ENCODE measurements at regions not wholly inside any gene's neighbourhood (a gene's known extent, or its start where the extent isn't known, plus 50 kb on each side); places are given as distances from the start of the nearest gene placed in this dataset.
"Not testable (repeated sequence)": the region's sequence is repeated elsewhere in the genome, so short reads cannot be mapped to it uniquely, and the experiment has no call there.

- DNase-seq, result no peak
Observed at GRCh38 chr13:19062019-19062646, 119.5 kb downstream of the TUBA3C start.

GRCh38 chr13:19061278-19061677, 120.3 kb downstream of the TUBA3C start:
- DNase-seq, result no peak

DNA sequence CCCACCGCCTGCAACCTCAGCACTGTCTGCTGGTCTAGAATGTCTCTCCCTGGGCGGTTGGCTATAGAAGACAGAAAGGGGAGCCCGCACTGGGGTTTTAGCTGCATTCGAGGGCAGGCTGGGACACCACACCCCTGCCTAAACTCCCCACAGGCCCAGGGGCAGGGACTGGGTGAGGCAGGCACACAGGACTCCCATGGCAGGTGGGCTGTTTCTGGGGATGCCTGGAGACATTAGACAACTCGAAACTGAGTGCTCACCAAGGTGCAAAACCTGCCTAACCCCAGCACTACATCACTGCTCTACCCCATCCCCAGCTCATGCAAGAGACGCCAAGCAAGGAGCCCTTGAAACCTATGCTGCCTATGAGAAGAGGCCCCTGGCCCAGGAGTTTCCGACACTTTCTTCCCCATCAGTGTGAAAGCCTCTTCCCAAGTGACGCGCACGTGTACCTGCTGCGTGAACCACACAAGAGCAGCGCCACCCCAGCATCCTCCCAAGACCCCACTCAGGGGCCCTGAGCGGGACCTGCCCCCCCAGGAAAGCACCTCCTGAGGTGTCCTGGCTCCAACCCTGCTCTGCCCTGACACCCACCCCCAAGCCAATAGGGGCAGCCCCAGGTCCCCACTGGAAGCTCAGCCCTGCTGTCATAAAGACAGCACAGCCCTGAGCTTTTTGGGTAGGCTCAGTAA, 121.2 kb downstream of the TUBA3C start:
- DNase-seq, result no peak

DNA sequence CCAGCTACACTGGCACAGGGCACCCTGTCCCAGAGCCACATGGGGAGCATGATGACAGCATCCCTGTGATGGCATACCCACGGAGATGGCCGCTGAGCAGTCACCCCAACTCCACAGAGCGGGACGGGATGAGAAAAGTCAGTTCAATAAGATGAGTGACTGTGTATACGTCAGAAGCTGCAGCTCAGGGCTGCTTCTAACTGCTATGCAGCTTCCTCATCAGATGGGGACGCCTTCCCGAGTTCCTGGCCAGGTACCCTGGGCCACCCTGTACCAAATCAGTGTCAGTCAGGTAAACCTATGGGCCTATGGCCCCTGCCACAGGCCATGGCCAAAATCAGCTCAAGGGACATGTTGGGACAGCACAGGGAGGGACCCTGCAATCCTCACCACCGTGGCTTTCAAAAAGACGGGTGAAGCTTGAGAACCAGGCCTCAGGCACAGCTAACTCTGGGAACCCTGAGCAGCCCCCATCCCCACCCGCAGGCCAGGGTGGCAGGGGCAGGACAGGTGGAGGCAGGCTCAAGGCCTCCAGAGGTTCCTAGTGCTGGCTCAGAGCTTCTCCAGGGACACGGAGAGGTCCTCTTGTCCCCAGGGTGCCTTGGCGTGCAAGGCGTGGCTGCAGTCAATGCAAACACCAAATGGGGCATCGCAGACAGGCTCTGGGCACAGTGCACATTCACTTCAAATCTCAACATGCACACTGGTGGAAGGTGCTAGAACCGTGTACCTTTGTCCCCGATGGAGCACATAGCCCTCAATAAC, 122.4 kb downstream of the TUBA3C start:
- DNase-seq, result no peak

DNA sequence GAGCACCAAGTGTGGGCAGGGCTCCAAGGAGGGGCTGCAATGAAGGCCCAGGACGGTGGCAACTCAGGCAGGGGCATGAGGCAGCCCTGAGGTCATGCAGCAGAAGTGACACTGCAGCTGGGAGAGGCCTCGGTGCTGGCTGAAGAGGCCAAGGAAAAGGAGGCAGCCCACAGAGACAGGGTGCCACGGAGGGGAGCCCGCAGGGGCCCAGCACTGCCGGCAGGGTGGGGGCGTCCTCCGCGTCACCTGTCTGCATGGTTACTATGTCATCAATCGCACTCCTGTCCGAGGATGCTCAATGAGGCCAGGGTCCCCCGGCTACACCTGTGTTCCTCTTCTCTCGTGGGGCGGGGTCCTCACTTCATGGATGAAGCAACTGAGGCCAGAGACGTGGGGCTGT, 123.1 kb downstream of the TUBA3C start:
- DNase-seq, result no peak

GRCh38 chr13:19057588-19058340, 123.9 kb downstream of the TUBA3C start:
- no peak for DNase-seq

DNA sequence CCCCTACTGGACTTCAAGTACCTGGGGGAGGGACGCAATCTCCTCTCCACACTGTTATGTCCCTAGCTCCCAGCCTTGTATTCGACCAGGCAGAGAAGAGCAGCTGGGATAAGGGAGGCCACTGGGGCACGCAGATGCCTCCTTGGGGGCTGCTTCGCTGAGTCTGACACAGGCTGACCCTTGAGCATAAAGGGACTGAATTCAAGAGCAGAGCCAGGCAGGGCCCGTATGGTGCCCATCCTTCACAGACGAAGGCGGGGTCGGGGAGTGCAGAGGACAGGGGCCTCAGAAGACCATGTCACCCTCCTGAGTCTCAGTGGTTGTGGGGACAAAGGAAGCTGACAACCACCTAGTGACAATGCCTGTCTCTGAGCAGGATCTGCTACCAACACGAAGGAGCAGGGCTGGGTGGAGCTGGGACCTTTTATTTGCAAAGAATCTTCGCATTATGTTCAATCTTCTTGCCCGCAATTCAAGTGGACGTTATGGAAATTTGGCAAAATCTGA, 124.6 kb downstream of the TUBA3C start:
- no peak for DNase-seq

- no peak for DNase-seq
Observed at GRCh38 chr13:19056355-19056880, 125.2 kb downstream of the TUBA3C start.

DNA sequence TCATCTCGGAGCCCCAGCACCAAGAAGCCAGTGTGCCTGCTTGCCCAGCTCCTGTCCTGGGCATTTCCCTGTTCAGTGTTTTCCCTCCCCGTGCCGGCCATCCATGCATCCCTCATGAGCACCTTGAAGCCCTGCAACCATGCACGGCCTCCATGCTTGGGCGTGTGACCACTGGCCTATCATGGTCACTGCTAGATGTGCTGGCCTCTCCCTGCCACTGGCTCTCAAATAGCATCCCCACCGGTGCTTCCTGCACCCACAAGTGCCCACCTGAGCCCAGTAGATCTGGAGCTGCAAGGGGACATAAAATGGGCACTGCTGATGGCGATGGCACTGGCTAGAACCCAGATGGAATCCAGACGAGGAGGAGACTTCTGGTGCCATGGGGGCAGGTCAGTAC, 126.0 kb downstream of the TUBA3C start:
- DNase-seq, result no peak

GRCh38 chr13:19053561-19053960, 128.1 kb downstream of the TUBA3C start:
- DNase-seq, result no peak

- no peak for DNase-seq
Observed at GRCh38 chr13:19052931-19053330, 128.7 kb downstream of the TUBA3C start.

DNA sequence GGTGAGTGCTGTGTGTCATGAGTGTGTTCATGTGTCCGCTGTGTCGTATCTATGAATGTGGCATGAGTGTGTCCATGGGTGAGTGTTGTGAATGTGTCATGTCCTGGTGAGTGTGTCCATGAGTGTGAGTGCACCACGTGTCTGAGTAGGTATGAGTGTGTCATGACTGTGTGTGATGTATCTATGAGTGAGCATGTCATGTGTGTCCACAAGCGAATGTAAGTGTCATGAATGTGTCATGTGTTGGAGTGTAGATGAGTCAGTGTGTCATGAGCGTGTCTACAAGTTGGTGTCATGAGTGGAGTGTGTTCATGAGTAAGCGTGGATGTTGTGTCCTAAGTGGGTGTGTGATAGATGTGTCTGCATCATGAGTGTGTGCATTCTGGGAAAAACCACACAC, 129.4 kb downstream of the TUBA3C start:
- DNase-seq, result no peak

DNA sequence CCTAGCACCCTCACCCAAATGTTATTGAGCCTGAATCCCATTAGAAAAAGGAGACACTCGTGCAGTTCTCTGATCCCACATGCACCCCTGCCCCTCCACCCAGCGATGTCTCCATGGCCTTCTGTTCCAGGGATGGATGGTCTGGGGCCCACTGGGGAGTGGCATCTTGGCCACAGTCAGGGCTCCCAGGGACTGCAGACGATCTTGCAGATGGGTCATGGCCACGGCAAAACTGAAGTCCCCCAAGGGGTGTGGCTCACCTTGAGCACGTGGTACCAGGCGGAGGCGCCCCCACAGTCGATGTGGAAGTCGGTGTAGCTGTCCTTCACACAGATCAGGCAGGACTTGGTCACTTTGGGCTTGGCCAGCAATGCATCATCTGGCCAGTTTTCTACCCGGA, 130.7 kb downstream of the TUBA3C start:
- no peak for DNase-seq

GRCh38 chr13:19049624-19050023, 132.0 kb downstream of the TUBA3C start:
- not testable (repeated sequence) for DNase-seq

GRCh38 chr13:19048381-19048780, 133.2 kb downstream of the TUBA3C start:
- no peak for DNase-seq

DNA sequence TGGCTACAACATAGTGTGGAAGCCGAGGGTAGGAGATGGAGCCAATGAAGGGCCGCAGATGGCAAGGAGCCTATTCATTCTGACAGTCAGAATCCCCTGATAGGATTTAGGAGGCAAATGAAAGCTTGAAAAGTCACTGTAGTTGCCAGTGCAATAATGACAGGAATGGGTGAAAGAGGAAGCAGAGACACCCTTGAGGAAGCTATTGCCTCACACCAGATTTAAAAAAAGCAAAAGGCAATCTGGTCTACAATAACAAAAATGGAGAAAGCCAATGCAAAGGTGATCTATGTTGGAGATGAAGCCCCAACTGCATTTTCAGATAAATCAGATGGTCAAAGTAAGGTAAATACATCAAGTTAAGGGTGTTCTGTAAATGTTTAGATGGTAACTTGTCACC, 158.5 kb downstream of the TUBA3C start:
- DNase-seq, result no peak

GRCh38 chr13:19020988-19021387, 160.6 kb downstream of the TUBA3C start:
- DNase-seq, result no peak

GRCh38 chr13:18998389-18998788, 183.2 kb downstream of the TUBA3C start:
- DNase-seq, result no peak

DNA sequence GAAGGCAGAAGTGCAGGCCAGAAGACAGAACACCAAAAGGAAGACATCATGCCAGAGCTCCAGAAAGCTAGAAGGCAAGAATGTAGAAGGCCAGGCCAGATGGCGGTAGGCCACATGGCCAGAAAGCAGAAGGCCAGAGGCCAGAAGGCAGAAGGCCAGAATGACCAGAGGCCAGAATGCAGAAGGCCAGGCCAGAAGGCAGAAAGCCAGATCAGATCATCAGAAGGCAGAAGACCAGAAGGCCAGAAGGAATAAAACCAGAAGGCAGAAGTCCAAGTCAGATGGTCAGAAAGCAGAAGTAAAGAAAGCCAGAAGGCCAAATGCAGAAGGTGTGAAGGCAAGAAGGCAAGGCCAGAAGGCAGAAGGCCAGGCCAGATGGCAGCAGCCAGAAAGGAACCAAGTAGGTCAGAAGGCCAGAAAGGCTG, 185.0 kb downstream of the TUBA3C start:
- no peak for DNase-seq

GRCh38 chr13:18996221-18996620, 185.4 kb downstream of the TUBA3C start:
- DNase-seq, result no peak

GRCh38 chr13:18995259-18995873, 186.3 kb downstream of the TUBA3C start:
- DNase-seq, result no peak

- no peak for DNase-seq
Observed at GRCh38 chr13:18993884-18994660, 187.6 kb downstream of the TUBA3C start.

Measured in 8988T (cell line).